ENCODE measurements at regions not wholly inside any gene's neighbourhood (a gene's known extent, or its start where the extent isn't known, plus 50 kb on each side); places are given as distances from the start of the nearest gene placed in this dataset.
"Not testable (repeated sequence)": the region's sequence is repeated elsewhere in the genome, so short reads cannot be mapped to it uniquely, and the experiment has no call there.

- no peak for DNase-seq
Measured at GRCh38 chr5:63094730-63095129, 516.1 kb downstream of the LRRC70 start.

- no peak for DNase-seq
Measured at GRCh38 chr5:63089147-63089546, 510.5 kb downstream of the LRRC70 start.

GRCh38 chr5:63085561-63085960 is 506.9 kb downstream of the LRRC70 start:
- no peak for DNase-seq

GRCh38 chr5:63083689-63084088 is 505.1 kb downstream of the LRRC70 start:
- not testable (repeated sequence) for DNase-seq

GRCh38 chr5:63081402-63081801 is 502.8 kb downstream of the LRRC70 start:
- no peak for DNase-seq

GRCh38 chr5:63070001-63070400 is 491.4 kb downstream of the LRRC70 start:
- no peak for DNase-seq

GRCh38 chr5:63055421-63055820 is 476.8 kb downstream of the LRRC70 start:
- DNase-seq = no peak

- DNase-seq = no peak
Measured at GRCh38 chr5:63053019-63053638, 474.5 kb downstream of the LRRC70 start.

- no peak for DNase-seq
Measured at GRCh38 chr5:63050916-63051315, 472.3 kb downstream of the LRRC70 start.

- DNase-seq = no peak
Measured at GRCh38 chr5:63049935-63050334, 471.3 kb downstream of the LRRC70 start.

- DNase-seq = no peak
Measured at GRCh38 chr5:63043792-63044191, 465.2 kb downstream of the LRRC70 start.

GRCh38 chr5:63032343-63032742 is 453.7 kb downstream of the LRRC70 start:
- DNase-seq = no peak

- DNase-seq = no peak
Measured at GRCh38 chr5:63029891-63030290, 451.3 kb downstream of the LRRC70 start.

GRCh38 chr5:63025679-63026078 is 447.1 kb downstream of the LRRC70 start:
- no peak for DNase-seq

GRCh38 chr5:63022403-63022802 is 443.8 kb downstream of the LRRC70 start:
- no peak for DNase-seq

GRCh38 chr5:63011158-63011557 is 432.5 kb downstream of the LRRC70 start:
- no peak for DNase-seq

GRCh38 chr5:63008195-63008594 is 429.6 kb downstream of the LRRC70 start:
- no peak for DNase-seq

GRCh38 chr5:62994842-62995241 is 416.2 kb downstream of the LRRC70 start:
- DNase-seq = not testable (repeated sequence)

- DNase-seq = no peak
Measured at GRCh38 chr5:62985749-62986148, 407.1 kb downstream of the LRRC70 start.

GRCh38 chr5:62982348-62982747 is 403.7 kb downstream of the LRRC70 start:
- no peak for DNase-seq

GRCh38 chr5:62980884-62981283 is 402.3 kb downstream of the LRRC70 start:
- DNase-seq = no peak

- DNase-seq = no peak
Measured at GRCh38 chr5:62979472-62979871, 400.9 kb downstream of the LRRC70 start.

- DNase-seq = no peak
Measured at GRCh38 chr5:62977661-62978060, 399.0 kb downstream of the LRRC70 start.

- no peak for DNase-seq
Measured at GRCh38 chr5:62974623-62975022, 396.0 kb downstream of the LRRC70 start.

- no peak for DNase-seq
Measured at GRCh38 chr5:62969409-62970120, 390.9 kb downstream of the LRRC70 start.

Data from activated CD8-positive, alpha-beta memory T cell treated with anti-CD3 and anti-CD28 coated beads, Interleukin-2, amount 50 U/mL, for 48 hours (primary cell).